Spleen (tissue), 7 donors: ENCODE measurements at regions not wholly inside any gene's neighbourhood (a gene's known extent, or its start where the extent isn't known, plus 50 kb on each side); places are given as distances from the start of the nearest gene placed in this dataset.

Source experiments
- POLR2A ChIP-seq, 3 donors: fragments of 450-650 bp; IDR thresholded peaks; one replicate each; pipeline ENCODE4 v1.5.1; 2017; ENCODE audit warnings: antibody characterized with exemption in 3 of 3, mild to moderate bottlenecking in 1 of 3
- POLR2AphosphoS5 ChIP-seq, 3 donors: sonication (generic); formaldehyde crosslinking; IDR thresholded peaks; one replicate each; pipeline ENCODE4 v1.5.1; 2017; ENCODE audit warnings: antibody characterized with exemption in 3 of 3
- TF ChIP-seq, protein P1 (sequence below), 11 experiments: fragments of 200-600 bp in 7 of 11; fragments of 450-650 bp in 4 of 11; sonication (generic) in 4 of 11; IDR thresholded peaks in 8 of 11; conservative IDR thresholded peaks in 3 of 11; 1 replicate in 7 of 11; 2 replicates in 4 of 11; pipeline versions ENCODE4 v1.4.0 to v1.8.0; 2016 to 2021; ENCODE audit warnings: antibody characterized with exemption in 11 of 11, inconsistent platforms in 4 of 11, mild to moderate bottlenecking in 1 of 11
- donor health status: DM: no; HTN: no; CAD: no; lungs with moderate emphysema.
- donor health status: DM: no; HTN: no; CAD: no.
- donor health status: DM: no; HTN: no; CAD: no.

DNA sequence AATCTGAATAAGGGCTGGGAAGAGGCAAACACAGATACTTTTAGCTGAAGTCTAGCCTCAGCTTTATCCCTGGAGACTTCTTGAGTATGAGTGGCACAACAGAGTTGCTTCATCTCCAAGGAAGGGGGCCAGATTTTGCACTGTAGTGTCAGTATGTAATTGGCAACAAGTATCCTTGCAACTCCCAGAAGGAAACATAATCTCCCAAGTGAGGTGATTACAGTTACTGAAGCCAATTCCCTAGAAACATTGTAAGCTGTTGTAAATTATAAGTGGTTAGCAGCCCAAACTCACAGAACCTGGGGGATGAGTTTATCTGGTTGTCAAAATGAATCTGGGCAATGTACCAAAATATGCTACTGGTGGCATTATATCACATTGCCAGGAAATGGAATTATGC is 2065.7 kb upstream of the PCDH20 start:
- TF ChIP-seq, protein P1, sequence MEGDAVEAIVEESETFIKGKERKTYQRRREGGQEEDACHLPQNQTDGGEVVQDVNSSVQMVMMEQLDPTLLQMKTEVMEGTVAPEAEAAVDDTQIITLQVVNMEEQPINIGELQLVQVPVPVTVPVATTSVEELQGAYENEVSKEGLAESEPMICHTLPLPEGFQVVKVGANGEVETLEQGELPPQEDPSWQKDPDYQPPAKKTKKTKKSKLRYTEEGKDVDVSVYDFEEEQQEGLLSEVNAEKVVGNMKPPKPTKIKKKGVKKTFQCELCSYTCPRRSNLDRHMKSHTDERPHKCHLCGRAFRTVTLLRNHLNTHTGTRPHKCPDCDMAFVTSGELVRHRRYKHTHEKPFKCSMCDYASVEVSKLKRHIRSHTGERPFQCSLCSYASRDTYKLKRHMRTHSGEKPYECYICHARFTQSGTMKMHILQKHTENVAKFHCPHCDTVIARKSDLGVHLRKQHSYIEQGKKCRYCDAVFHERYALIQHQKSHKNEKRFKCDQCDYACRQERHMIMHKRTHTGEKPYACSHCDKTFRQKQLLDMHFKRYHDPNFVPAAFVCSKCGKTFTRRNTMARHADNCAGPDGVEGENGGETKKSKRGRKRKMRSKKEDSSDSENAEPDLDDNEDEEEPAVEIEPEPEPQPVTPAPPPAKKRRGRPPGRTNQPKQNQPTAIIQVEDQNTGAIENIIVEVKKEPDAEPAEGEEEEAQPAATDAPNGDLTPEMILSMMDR (IDR thresholded peaks at IDR 0.05 in 8 of 11, conservative IDR thresholded peaks at IDR 0.05 in 3 of 11), result no peak
- TF ChIP-seq POLR2A (IDR thresholded peaks at IDR 0.05), result no peak
- TF ChIP-seq POLR2AphosphoS5 (IDR thresholded peaks at IDR 0.05), result no peak
